Ishikawa (cell line): ENCODE measurements at regions not wholly inside any gene's neighbourhood (a gene's known extent, or its start where the extent isn't known, plus 50 kb on each side); places are given as distances from the start of the nearest gene placed in this dataset.

Source experiments
- CEBPB ChIP-seq: IDR thresholded peaks from 2 replicates; pipeline ENCODE4 v1.6.1; 2012
- CREB1 ChIP-seq: IDR thresholded peaks from 2 replicates; pipeline ENCODE4 v1.6.1; 2012; ENCODE audit warnings: low read depth
- EGR1 ChIP-seq: IDR thresholded peaks from 2 replicates; pipeline ENCODE4 v1.6.1; 2012
- EP300 ChIP-seq: IDR thresholded peaks from 2 replicates; pipeline ENCODE4 v1.6.1; 2012; ENCODE audit warnings: borderline replicate concordance
- FOXM1 ChIP-seq: IDR thresholded peaks from 2 replicates; pipeline ENCODE4 v1.6.1; 2012; ENCODE audit warnings: low read depth, borderline replicate concordance
- MAX ChIP-seq: IDR thresholded peaks from 2 replicates; pipeline ENCODE4 v1.6.1; 2012
- NFIC ChIP-seq: IDR thresholded peaks from 2 replicates; pipeline ENCODE4 v1.6.1; 2012
- RAD21 ChIP-seq: IDR thresholded peaks from 2 replicates; pipeline ENCODE4 v1.6.1; 2012; ENCODE audit warnings: low read depth
- TAF1 ChIP-seq: IDR thresholded peaks from 2 replicates; pipeline ENCODE4 v1.6.1; 2012; ENCODE audit warnings: low read depth, mild to moderate bottlenecking
- TCF12 ChIP-seq: IDR thresholded peaks from 2 replicates; pipeline ENCODE4 v1.6.1; 2012; ENCODE audit warnings: low read depth
- TEAD4 ChIP-seq: IDR thresholded peaks from 2 replicates; pipeline ENCODE4 v1.6.1; 2012
- USF1 ChIP-seq: IDR thresholded peaks from 2 replicates; pipeline ENCODE4 v1.6.1; 2012
- YY1 ChIP-seq: IDR thresholded peaks from 2 replicates; pipeline ENCODE4 v1.6.1; 2012; ENCODE audit warnings: low read depth
- ZBTB7A ChIP-seq: IDR thresholded peaks from 2 replicates; pipeline ENCODE4 v1.6.1; 2012; ENCODE audit warnings: low read depth
- TF ChIP-seq, protein P1 (sequence below): IDR thresholded peaks from 2 replicates; pipeline ENCODE4 v1.6.1; 2012; ENCODE audit warnings: low read depth, mild to moderate bottlenecking

- TF ChIP-seq, protein P1, sequence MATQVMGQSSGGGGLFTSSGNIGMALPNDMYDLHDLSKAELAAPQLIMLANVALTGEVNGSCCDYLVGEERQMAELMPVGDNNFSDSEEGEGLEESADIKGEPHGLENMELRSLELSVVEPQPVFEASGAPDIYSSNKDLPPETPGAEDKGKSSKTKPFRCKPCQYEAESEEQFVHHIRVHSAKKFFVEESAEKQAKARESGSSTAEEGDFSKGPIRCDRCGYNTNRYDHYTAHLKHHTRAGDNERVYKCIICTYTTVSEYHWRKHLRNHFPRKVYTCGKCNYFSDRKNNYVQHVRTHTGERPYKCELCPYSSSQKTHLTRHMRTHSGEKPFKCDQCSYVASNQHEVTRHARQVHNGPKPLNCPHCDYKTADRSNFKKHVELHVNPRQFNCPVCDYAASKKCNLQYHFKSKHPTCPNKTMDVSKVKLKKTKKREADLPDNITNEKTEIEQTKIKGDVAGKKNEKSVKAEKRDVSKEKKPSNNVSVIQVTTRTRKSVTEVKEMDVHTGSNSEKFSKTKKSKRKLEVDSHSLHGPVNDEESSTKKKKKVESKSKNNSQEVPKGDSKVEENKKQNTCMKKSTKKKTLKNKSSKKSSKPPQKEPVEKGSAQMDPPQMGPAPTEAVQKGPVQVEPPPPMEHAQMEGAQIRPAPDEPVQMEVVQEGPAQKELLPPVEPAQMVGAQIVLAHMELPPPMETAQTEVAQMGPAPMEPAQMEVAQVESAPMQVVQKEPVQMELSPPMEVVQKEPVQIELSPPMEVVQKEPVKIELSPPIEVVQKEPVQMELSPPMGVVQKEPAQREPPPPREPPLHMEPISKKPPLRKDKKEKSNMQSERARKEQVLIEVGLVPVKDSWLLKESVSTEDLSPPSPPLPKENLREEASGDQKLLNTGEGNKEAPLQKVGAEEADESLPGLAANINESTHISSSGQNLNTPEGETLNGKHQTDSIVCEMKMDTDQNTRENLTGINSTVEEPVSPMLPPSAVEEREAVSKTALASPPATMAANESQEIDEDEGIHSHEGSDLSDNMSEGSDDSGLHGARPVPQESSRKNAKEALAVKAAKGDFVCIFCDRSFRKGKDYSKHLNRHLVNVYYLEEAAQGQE: no peak
- TF ChIP-seq CEBPB: no peak
- TF ChIP-seq MAX: no peak
- TF ChIP-seq TCF12: no peak
- TF ChIP-seq ZBTB7A: no peak
- TF ChIP-seq USF1: no peak
- no peak for TF ChIP-seq YY1
- no peak for TF ChIP-seq CREB1
- TF ChIP-seq NFIC: no peak
- TF ChIP-seq FOXM1: no peak
- TF ChIP-seq RAD21: no peak
- no peak for TF ChIP-seq TEAD4
- no peak for TF ChIP-seq EP300
- TF ChIP-seq TAF1: no peak
- TF ChIP-seq EGR1: no peak
Measured at GRCh38 chr5:12230659-12231058, 326.4 kb upstream of the CTNND2 start.

- no peak for TF ChIP-seq CEBPB
- no peak for TF ChIP-seq TEAD4
Measured at GRCh38 chr5:12217039-12217438, 312.8 kb upstream of the CTNND2 start.

DNA sequence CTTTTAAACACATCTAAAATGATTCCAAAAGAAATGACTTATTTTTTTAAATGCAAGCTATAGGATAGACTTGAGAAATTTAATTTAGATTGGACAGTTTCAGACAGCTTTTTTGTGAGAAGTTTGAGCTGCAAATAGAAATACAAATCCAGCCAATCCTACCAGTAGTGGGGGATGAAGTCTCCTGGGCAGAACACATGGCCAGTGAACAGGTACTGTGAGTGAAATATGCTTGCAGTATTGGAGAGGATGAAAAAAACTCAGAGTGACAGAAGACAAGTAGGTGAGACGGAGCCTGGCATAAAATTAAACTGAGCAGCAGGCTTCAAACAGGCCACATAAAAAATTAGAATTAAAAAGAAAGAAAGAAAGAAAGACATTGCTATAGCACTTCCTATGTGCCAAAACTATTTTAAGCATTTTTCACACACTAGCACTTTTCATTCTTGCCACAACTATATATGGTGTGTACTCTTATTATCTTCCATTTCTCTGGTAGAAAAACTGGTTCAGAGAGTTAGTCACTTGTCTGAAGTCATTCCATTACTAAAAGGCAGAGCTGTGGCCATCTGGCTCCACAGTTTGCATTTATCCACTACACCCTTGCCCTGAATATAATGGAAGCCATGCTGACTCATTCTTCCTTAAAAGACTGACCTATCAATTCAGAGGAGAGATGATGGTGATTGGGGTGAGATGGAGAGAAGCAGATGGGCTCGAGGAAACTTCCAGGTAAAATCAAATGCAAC is 310.2 kb upstream of the CTNND2 start:
- no peak for TF ChIP-seq EGR1
- no peak for TF ChIP-seq CEBPB
- TF ChIP-seq TAF1: no peak
- TF ChIP-seq TCF12: no peak
- no peak for TF ChIP-seq CREB1
- no peak for TF ChIP-seq FOXM1
- TF ChIP-seq YY1: no peak
- no peak for TF ChIP-seq RAD21
- TF ChIP-seq USF1: no peak
- no peak for TF ChIP-seq TEAD4
- no peak for TF ChIP-seq MAX
- no peak for TF ChIP-seq NFIC
- TF ChIP-seq EP300: no peak
- TF ChIP-seq, protein P1: no peak
- TF ChIP-seq ZBTB7A: no peak

GRCh38 chr5:12208366-12209100 is 304.3 kb upstream of the CTNND2 start:
- TF ChIP-seq TEAD4: no peak
- TF ChIP-seq, protein P1: no peak
- no peak for TF ChIP-seq ZBTB7A
- no peak for TF ChIP-seq TCF12
- TF ChIP-seq CEBPB: no peak
- TF ChIP-seq RAD21: no peak
- no peak for TF ChIP-seq YY1
- no peak for TF ChIP-seq EP300
- TF ChIP-seq CREB1: no peak
